SK-N-SH (cell line): ENCODE measurements at regions not wholly inside any gene's neighbourhood (a gene's known extent, or its start where the extent isn't known, plus 50 kb on each side); places are given as distances from the start of the nearest gene placed in this dataset.

Experiments used
- CTCF ChIA-PET: fragments of 300-600, 350-600 bp; formaldehyde crosslinking; extraction: SDS; loops from one replicate; lab custom pipeline; 2021; lab: Yijun Ruan, JAX
- POLR2A ChIA-PET: fragments of 350-600 bp; sonication (Branson Sonifier 250); formaldehyde crosslinking; extraction: SDS; loops from one replicate; lab custom pipeline; 2020; ENCODE audit warnings: antibody characterized with exemption, inconsistent platforms; lab: Yijun Ruan, JAX
- DNase-seq: peaks from one replicate; pipeline ENCODE4 v3.0.0; 2012
- H2AFZ ChIP-seq: fragments of 200-600 bp; sonication (generic); 2 replicates; pipeline ENCODE4 v1.8.1; 2016; ENCODE audit warnings: antibody characterized with exemption, mild to moderate bottlenecking, low read depth
- H3F3A ChIP-seq: fragments of 200-600 bp; sonication (generic); replicated peaks from 2 replicates; pipeline ENCODE3; 2016; ENCODE audit warnings: antibody characterized with exemption, mild to moderate bottlenecking; ENCODE audit not compliant: insufficient read depth
- H3K27ac ChIP-seq, 2 experiments: fragments of 200-500 bp in 1 of 2; fragments of 200-600 bp in 1 of 2; sonication (Bioruptor generic) in 1 of 2; sonication (generic), shearing (Covaris generic) in 1 of 2; 2 replicates each; pipeline versions ENCODE4 v1.5.1 to v1.6.1; 2014 to 2016; ENCODE audit warnings: low read depth in 2 of 2, inconsistent platforms in 1 of 2, low read length in 1 of 2, mild to moderate bottlenecking in 1 of 2, mixed read lengths in 1 of 2
- H3K27me3 ChIP-seq: fragments of 200-600 bp; sonication (generic), shearing (Covaris generic); 2 replicates; pipeline ENCODE4 v1.6.1; 2016; ENCODE audit warnings: mixed run types; ENCODE audit not compliant: insufficient read depth
- H3K36me3 ChIP-seq, 2 experiments: fragments of 200-500 bp in 1 of 2; fragments of 200-600 bp in 1 of 2; sonication (Bioruptor generic) in 1 of 2; sonication (generic) in 1 of 2; replicated peaks in 1 of 2; 2 replicates each; pipeline versions ENCODE3 to v1.5.1; 2014 to 2016; ENCODE audit warnings: low read length in 1 of 2, mild to moderate bottlenecking in 1 of 2; ENCODE audit not compliant: insufficient read depth in 2 of 2, control insufficient read depth in 1 of 2
- H3K4me1 ChIP-seq, 2 experiments: fragments of 200-500 bp in 1 of 2; fragments of 200-600 bp in 1 of 2; sonication (Bioruptor generic) in 1 of 2; sonication (generic), shearing (Covaris generic) in 1 of 2; 2 replicates each; pipeline versions ENCODE4 v1.5.1 to v1.6.1; 2014 to 2016; ENCODE audit warnings: low read depth in 1 of 2, low read length in 1 of 2, mixed run types in 1 of 2; ENCODE audit not compliant: insufficient read depth in 2 of 2, control insufficient read depth in 1 of 2
- H3K4me2 ChIP-seq: fragments of 200-600 bp; sonication (generic), shearing (Covaris generic); 2 replicates; pipeline ENCODE4 v1.6.1; 2017; ENCODE audit warnings: mixed run types
- H3K4me3 ChIP-seq, 2 experiments: fragments of 200-500 bp in 1 of 2; fragments of 200-600 bp in 1 of 2; sonication (Bioruptor generic) in 1 of 2; sonication (generic), shearing (Covaris generic) in 1 of 2; 2 replicates each; pipeline versions ENCODE4 v1.5.1 to v1.8.1; 2014 to 2016; ENCODE audit warnings: low read depth in 2 of 2, inconsistent platforms in 1 of 2, low read length in 1 of 2, mild to moderate bottlenecking in 1 of 2, mixed read lengths in 1 of 2, moderate library complexity in 1 of 2
- H3K79me2 ChIP-seq: fragments of 200-600 bp; sonication (generic); 2 replicates; pipeline ENCODE4 v1.8.1; 2017; ENCODE audit warnings: mild to moderate bottlenecking; ENCODE audit not compliant: insufficient read depth
- H3K9ac ChIP-seq: fragments of 200-600 bp; sonication (generic); 2 replicates; pipeline ENCODE4 v1.6.1; 2017; ENCODE audit warnings: mixed run types
- H3K9me2 ChIP-seq: fragments of 200-600 bp; sonication (generic); 2 replicates; pipeline ENCODE4 v1.6.1; 2017; ENCODE audit warnings: mixed run types
- H3K9me3 ChIP-seq: fragments of 200-600 bp; sonication (generic); 2 replicates; pipeline ENCODE4 v1.6.1; 2017; ENCODE audit warnings: mixed run types, mild to moderate bottlenecking, moderate library complexity
- H4K20me1 ChIP-seq: fragments of 200-600 bp; sonication (generic); 2 replicates; pipeline ENCODE4 v1.6.1; 2017; ENCODE audit warnings: mild to moderate bottlenecking, mixed run types; ENCODE audit not compliant: insufficient read depth
- EP300 ChIP-seq, 2 experiments: IDR thresholded peaks; 2 replicates each; pipeline versions ENCODE4 v1.4.0 to v1.6.1; 2012; ENCODE audit warnings: borderline replicate concordance in 1 of 2, low read depth in 1 of 2, low read length in 1 of 2
- FOSL2 ChIP-seq: IDR thresholded peaks from 2 replicates; pipeline ENCODE4 v1.4.0; 2012; ENCODE audit warnings: low read depth, mild to moderate bottlenecking, moderate library complexity, borderline replicate concordance
- FOXM1 ChIP-seq: IDR thresholded peaks from 2 replicates; pipeline ENCODE4 v1.4.0; 2012; ENCODE audit warnings: low read depth, mild to moderate bottlenecking
- MEF2A ChIP-seq: IDR thresholded peaks from 2 replicates; pipeline ENCODE4 v1.4.0; 2012; ENCODE audit warnings: low read depth, borderline replicate concordance
- RAD21 ChIP-seq: IDR thresholded peaks from 2 replicates; pipeline ENCODE4 v1.6.1; 2012; ENCODE audit warnings: mild to moderate bottlenecking, low read length
- RCOR1 ChIP-seq: fragments of 150-350 bp; IDR thresholded peaks from 2 replicates; pipeline ENCODE4 v1.6.1; 2017; ENCODE audit warnings: antibody characterized with exemption, low read length
- RFX5 ChIP-seq: IDR thresholded peaks from 2 replicates; pipeline ENCODE4 v1.6.1; 2012; ENCODE audit warnings: mild to moderate bottlenecking, improper control_type of control experiment, low read length
- SMC3 ChIP-seq: IDR thresholded peaks from 2 replicates; pipeline ENCODE4 v1.6.1; 2012; ENCODE audit warnings: low read depth, low read length, improper control_type of control experiment
- USF2 ChIP-seq: fragments of 150-350 bp; IDR thresholded peaks from 2 replicates; pipeline ENCODE4 v1.6.1; 2017; ENCODE audit warnings: antibody characterized with exemption, low read length, low read depth, borderline replicate concordance
- ZBTB33 ChIP-seq: IDR thresholded peaks from 2 replicates; pipeline ENCODE4 v1.4.0; 2012; ENCODE audit warnings: low read depth, borderline replicate concordance
- WGBS: methylation state at CpG from one replicate; pipeline ENCODE4 v1.1.6; 2017; ENCODE audit warnings: low lambda C conversion rate; 5-methylcytosine and 5-hydroxymethylcytosine counted together
- TF ChIP-seq, protein P1 (sequence below): IDR thresholded peaks from 2 replicates; pipeline ENCODE4 v1.6.1; 2012; ENCODE audit warnings: mild to moderate bottlenecking, low read depth, low read length, moderate library complexity
- TF ChIP-seq, protein P2 (sequence below): IDR thresholded peaks from 2 replicates; pipeline ENCODE4 v1.4.0; 2012; ENCODE audit warnings: low read depth

GRCh38 chr1:198842686-198843085, 203.8 kb downstream of the PTPRC start:
- Histone ChIP-seq H3K9me3 (no peaks in the 10 kb centered on the region), H3K79me2 (no peaks in the 10 kb centered on the region), H3K4me1 (no peaks in the 10 kb centered on the region), H3K27ac (no peak overlapping the region), H3K9me2 (no peaks in the 10 kb centered on the region), H2AFZ (no peak overlapping the region), H3F3A (no peaks in the 10 kb centered on the region), H3K36me3 (peaks cover 2 to 18% of the 10 kb centered on the region in 2 experiments), H3K9ac (no peak overlapping the region), H3K4me2 (no peak overlapping the region), H3K4me3 (no peak overlapping the region), H4K20me1 (no peaks in the 10 kb centered on the region), H3K27me3 (no peaks in the 10 kb centered on the region)
- TF ChIP-seq, protein P1, sequence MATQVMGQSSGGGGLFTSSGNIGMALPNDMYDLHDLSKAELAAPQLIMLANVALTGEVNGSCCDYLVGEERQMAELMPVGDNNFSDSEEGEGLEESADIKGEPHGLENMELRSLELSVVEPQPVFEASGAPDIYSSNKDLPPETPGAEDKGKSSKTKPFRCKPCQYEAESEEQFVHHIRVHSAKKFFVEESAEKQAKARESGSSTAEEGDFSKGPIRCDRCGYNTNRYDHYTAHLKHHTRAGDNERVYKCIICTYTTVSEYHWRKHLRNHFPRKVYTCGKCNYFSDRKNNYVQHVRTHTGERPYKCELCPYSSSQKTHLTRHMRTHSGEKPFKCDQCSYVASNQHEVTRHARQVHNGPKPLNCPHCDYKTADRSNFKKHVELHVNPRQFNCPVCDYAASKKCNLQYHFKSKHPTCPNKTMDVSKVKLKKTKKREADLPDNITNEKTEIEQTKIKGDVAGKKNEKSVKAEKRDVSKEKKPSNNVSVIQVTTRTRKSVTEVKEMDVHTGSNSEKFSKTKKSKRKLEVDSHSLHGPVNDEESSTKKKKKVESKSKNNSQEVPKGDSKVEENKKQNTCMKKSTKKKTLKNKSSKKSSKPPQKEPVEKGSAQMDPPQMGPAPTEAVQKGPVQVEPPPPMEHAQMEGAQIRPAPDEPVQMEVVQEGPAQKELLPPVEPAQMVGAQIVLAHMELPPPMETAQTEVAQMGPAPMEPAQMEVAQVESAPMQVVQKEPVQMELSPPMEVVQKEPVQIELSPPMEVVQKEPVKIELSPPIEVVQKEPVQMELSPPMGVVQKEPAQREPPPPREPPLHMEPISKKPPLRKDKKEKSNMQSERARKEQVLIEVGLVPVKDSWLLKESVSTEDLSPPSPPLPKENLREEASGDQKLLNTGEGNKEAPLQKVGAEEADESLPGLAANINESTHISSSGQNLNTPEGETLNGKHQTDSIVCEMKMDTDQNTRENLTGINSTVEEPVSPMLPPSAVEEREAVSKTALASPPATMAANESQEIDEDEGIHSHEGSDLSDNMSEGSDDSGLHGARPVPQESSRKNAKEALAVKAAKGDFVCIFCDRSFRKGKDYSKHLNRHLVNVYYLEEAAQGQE: no peak
- TF ChIP-seq FOXM1 (no peak), RAD21 (no peak), RCOR1 (no peak), FOSL2 (no peak), USF2 (no peak), RFX5 (no peak), EP300 (IDR thresholded peaks at IDR 0.05; ENCODE audit: borderline replicate concordance in 1 of 2, low read depth in 1 of 2, low read length in 1 of 2) (no peak), ZBTB33 (no peak), SMC3 (no peak), MEF2A (no peak)
- TF ChIP-seq, protein P2, sequence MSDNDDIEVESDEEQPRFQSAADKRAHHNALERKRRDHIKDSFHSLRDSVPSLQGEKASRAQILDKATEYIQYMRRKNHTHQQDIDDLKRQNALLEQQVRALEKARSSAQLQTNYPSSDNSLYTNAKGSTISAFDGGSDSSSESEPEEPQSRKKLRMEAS: no peak
- ChIA-PET POLR2A (no interaction called here), CTCF (interaction anchor here (0.8 to 1.6 kb wide), 2 partner anchors 8 to 11 kb away, joined by 3 read pairs; no protein-coding TSS in a partner anchor)
- no peak for DNase-seq
- WGBS: 87% methylated on average over 2 of the region's 2 CpGs
